HEK293 (cell line): ENCODE measurements at regions not wholly inside any gene's neighbourhood (a gene's known extent, or its start where the extent isn't known, plus 50 kb on each side); places are given as distances from the start of the nearest gene placed in this dataset.

ENCODE experiments used
- CTCF ChIP-seq: fragments of 450-650 bp; formaldehyde crosslinking; IDR thresholded peaks from 2 replicates; pipeline ENCODE4 v1.5.1; 2016; ENCODE audit warnings: missing biosample characterization, missing genetic modification characterization
- KLF10 ChIP-seq: fragments of 450-650 bp; IDR thresholded peaks from 2 replicates; pipeline ENCODE4 v1.5.1; 2018; ENCODE audit warnings: missing biosample characterization, mild to moderate bottlenecking, missing genetic modification characterization
- TCF7L2 ChIP-seq: IDR thresholded peaks from 2 replicates; pipeline ENCODE4 v1.6.1; 2011; ENCODE audit warnings: low read depth, mild to moderate bottlenecking, inconsistent platforms, low read length, moderate library complexity, borderline replicate concordance
- ZBTB7A ChIP-seq: fragments of 450-650 bp; formaldehyde crosslinking; IDR thresholded peaks from 2 replicates; pipeline ENCODE4 v1.5.1; 2016; ENCODE audit warnings: low read depth, missing biosample characterization, missing genetic modification characterization
- ZNF121 ChIP-seq: fragments of 450-650 bp; formaldehyde crosslinking; IDR thresholded peaks from 2 replicates; pipeline ENCODE4 v1.5.1; 2016; ENCODE audit warnings: missing biosample characterization, missing genetic modification characterization
- ZNF16 ChIP-seq: fragments of 450-650 bp; formaldehyde crosslinking; IDR thresholded peaks from 2 replicates; pipeline ENCODE4 v1.5.1; 2016; ENCODE audit warnings: low read depth, missing biosample characterization, missing genetic modification characterization
- ZNF274 ChIP-seq, 2 experiments: fragments of 200-500 bp in 1 of 2; fragments of 450-650 bp in 1 of 2; sonication (Bioruptor generic) in 1 of 2; formaldehyde crosslinking in 1 of 2; IDR thresholded peaks; 2 replicates each; pipeline versions ENCODE4 v1.5.1 to v1.6.1; 2014 to 2016; ENCODE audit warnings: borderline replicate concordance in 1 of 2, inconsistent platforms in 1 of 2, low read length in 1 of 2, missing biosample characterization in 1 of 2, missing genetic modification characterization in 1 of 2
- ZNF311 ChIP-seq: fragments of 450-650 bp; formaldehyde crosslinking; IDR thresholded peaks from 2 replicates; pipeline ENCODE4 v1.5.1; 2017; ENCODE audit warnings: missing biosample characterization, missing genetic modification characterization, borderline replicate concordance
- ZNF501 ChIP-seq: fragments of 450-650 bp; formaldehyde crosslinking; IDR thresholded peaks from 2 replicates; pipeline ENCODE4 v1.5.1; 2016; ENCODE audit warnings: missing biosample characterization, missing genetic modification characterization
- ZNF561 ChIP-seq: fragments of 450-650 bp; IDR thresholded peaks from 2 replicates; pipeline ENCODE4 v1.5.1; 2018; ENCODE audit warnings: missing biosample characterization, missing genetic modification characterization, borderline replicate concordance
- ZNF660 ChIP-seq: fragments of 450-650 bp; IDR thresholded peaks from 2 replicates; pipeline ENCODE4 v1.5.1; 2018; ENCODE audit warnings: missing biosample characterization, mild to moderate bottlenecking, missing genetic modification characterization
- ZNF768 ChIP-seq: fragments of 450-650 bp; formaldehyde crosslinking; IDR thresholded peaks from 2 replicates; pipeline ENCODE4 v1.5.1; 2018; ENCODE audit warnings: missing biosample characterization, mild to moderate bottlenecking, missing genetic modification characterization
- TF ChIP-seq, protein P1 (sequence below): fragments of 450-650 bp; formaldehyde crosslinking; IDR thresholded peaks from 2 replicates; pipeline ENCODE4 v1.5.1; 2016; ENCODE audit warnings: missing biosample characterization, missing genetic modification characterization
- TF ChIP-seq, protein P2 (sequence below): fragments of 450-650 bp; formaldehyde crosslinking; conservative IDR thresholded peaks from 2 replicates; pipeline ENCODE4 v1.5.1; 2016; ENCODE audit warnings: low read depth, missing biosample characterization, missing genetic modification characterization

DNA sequence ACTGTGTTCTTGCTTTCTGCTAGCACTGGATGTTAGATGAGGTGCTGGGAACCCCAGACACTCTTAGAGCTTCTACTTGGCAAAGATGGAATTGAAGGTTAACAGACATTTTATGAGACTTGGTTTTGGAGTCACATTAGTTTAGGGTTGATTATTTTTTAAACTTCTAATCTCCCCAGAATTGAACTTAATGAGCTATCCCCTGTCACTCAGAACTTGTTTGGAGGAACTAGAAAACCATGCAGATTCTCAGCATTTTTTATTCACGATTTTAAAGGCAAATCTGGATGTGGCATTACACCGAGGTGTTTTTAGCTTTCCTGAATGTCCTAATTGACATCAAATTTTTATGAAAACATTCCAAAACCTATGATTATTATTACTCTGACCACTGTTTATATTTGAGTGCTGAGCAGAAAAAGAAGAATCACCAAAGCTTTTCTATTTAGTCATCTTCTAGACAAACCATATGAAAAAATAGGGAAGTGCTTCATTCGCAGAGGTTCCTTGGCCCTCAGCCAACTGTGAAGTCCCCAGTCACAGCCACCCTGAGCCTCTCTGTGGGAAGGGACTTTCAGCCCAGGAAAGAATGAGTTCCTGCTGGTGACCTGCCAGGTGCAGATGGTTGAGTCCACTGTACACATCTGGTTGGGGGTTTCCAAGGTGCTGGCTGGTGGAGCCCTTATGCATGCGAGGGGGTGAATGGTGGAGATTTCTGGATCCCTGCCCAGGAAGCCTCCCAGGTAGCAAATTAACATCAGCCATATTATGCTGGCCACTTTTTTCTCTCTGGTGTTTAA lies 196.0 kb upstream of the TOPAZ1 start:
- no peak for TF ChIP-seq ZNF274 (IDR thresholded peaks at IDR 0.05; ENCODE audit: low read length)
- no peak for TF ChIP-seq ZNF274 (tag by site-specific recombination; IDR thresholded peaks at IDR 0.05; ENCODE audit: borderline replicate concordance)
- TF ChIP-seq ZNF660 (tag by site-specific recombination) = no peak
- TF ChIP-seq, protein P1, sequence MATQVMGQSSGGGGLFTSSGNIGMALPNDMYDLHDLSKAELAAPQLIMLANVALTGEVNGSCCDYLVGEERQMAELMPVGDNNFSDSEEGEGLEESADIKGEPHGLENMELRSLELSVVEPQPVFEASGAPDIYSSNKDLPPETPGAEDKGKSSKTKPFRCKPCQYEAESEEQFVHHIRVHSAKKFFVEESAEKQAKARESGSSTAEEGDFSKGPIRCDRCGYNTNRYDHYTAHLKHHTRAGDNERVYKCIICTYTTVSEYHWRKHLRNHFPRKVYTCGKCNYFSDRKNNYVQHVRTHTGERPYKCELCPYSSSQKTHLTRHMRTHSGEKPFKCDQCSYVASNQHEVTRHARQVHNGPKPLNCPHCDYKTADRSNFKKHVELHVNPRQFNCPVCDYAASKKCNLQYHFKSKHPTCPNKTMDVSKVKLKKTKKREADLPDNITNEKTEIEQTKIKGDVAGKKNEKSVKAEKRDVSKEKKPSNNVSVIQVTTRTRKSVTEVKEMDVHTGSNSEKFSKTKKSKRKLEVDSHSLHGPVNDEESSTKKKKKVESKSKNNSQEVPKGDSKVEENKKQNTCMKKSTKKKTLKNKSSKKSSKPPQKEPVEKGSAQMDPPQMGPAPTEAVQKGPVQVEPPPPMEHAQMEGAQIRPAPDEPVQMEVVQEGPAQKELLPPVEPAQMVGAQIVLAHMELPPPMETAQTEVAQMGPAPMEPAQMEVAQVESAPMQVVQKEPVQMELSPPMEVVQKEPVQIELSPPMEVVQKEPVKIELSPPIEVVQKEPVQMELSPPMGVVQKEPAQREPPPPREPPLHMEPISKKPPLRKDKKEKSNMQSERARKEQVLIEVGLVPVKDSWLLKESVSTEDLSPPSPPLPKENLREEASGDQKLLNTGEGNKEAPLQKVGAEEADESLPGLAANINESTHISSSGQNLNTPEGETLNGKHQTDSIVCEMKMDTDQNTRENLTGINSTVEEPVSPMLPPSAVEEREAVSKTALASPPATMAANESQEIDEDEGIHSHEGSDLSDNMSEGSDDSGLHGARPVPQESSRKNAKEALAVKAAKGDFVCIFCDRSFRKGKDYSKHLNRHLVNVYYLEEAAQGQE (tag by site-specific recombination) = no peak
- no peak for TF ChIP-seq CTCF
- TF ChIP-seq TCF7L2 = no peak
- TF ChIP-seq, protein P2, sequence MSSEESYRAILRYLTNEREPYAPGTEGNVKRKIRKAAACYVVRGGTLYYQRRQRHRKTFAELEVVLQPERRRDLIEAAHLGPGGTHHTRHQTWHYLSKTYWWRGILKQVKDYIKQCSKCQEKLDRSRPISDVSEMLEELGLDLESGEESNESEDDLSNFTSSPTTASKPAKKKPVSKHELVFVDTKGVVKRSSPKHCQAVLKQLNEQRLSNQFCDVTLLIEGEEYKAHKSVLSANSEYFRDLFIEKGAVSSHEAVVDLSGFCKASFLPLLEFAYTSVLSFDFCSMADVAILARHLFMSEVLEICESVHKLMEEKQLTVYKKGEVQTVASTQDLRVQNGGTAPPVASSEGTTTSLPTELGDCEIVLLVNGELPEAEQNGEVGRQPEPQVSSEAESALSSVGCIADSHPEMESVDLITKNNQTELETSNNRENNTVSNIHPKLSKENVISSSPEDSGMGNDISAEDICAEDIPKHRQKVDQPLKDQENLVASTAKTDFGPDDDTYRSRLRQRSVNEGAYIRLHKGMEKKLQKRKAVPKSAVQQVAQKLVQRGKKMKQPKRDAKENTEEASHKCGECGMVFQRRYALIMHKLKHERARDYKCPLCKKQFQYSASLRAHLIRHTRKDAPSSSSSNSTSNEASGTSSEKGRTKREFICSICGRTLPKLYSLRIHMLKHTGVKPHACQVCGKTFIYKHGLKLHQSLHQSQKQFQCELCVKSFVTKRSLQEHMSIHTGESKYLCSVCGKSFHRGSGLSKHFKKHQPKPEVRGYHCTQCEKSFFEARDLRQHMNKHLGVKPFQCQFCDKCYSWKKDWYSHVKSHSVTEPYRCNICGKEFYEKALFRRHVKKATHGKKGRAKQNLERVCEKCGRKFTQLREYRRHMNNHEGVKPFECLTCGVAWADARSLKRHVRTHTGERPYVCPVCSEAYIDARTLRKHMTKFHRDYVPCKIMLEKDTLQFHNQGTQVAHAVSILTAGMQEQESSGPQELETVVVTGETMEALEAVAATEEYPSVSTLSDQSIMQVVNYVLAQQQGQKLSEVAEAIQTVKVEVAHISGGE (tag by site-specific recombination) = no peak
- TF ChIP-seq ZNF311 (tag by site-specific recombination) = no peak
- TF ChIP-seq ZNF561 (tag by site-specific recombination) = no peak
- TF ChIP-seq ZBTB7A = no peak
- TF ChIP-seq ZNF768 (tag by site-specific recombination) = no peak
- TF ChIP-seq KLF10 (tag by site-specific recombination) = no peak
- TF ChIP-seq ZNF121 (tag by site-specific recombination) = no peak
- TF ChIP-seq ZNF16 (tag by site-specific recombination) = no peak
- TF ChIP-seq ZNF501 (tag by site-specific recombination) = no peak
